ENCODE measurements at regions not wholly inside any gene's neighbourhood (a gene's known extent, or its start where the extent isn't known, plus 50 kb on each side); places are given as distances from the start of the nearest gene placed in this dataset.
"Not testable (repeated sequence)": the region's sequence is repeated elsewhere in the genome, so short reads cannot be mapped to it uniquely, and the experiment has no call there.

- no peak overlapping the region for H3K27ac ChIP-seq (ENCODE audit: low read depth, low read length)
- peaks cover 4% of the 10 kb centered on the region for H3K4me1 ChIP-seq (ENCODE audit: control insufficient read depth, insufficient read depth, low read length)
- H3K27me3 ChIP-seq (ENCODE audit: control insufficient read depth, insufficient read depth, low read length) = peaks cover 3% of the 10 kb centered on the region
- no peaks in the 10 kb centered on the region for H3K36me3 ChIP-seq (ENCODE audit: control insufficient read depth, insufficient read depth, low read length)
- no peak overlapping the region for H3K9ac ChIP-seq (ENCODE audit: low read length)
- no peak overlapping the region for H3K4me3 ChIP-seq (ENCODE audit: low read length)
These were observed 92.3 kb upstream of the FGF3 start for GRCh38 chr11:69911310-69912160.

GRCh38 chr11:69912161-69912910, 93.1 kb upstream of the FGF3 start:
- Histone ChIP-seq H3K4me1 (ENCODE audit: control insufficient read depth, insufficient read depth, low read length) (peaks cover 4% of the 10 kb centered on the region), H3K27ac (ENCODE audit: low read depth, low read length) (no peak overlapping the region), H3K9ac (ENCODE audit: low read length) (no peak overlapping the region), H3K36me3 (ENCODE audit: control insufficient read depth, insufficient read depth, low read length) (no peaks in the 10 kb centered on the region), H3K4me3 (ENCODE audit: low read length) (no peak overlapping the region), H3K27me3 (ENCODE audit: control insufficient read depth, insufficient read depth, low read length) (peaks cover 3% of the 10 kb centered on the region)

- peaks cover 4% of the 10 kb centered on the region for H3K4me1 ChIP-seq (ENCODE audit: control insufficient read depth, insufficient read depth, low read length)
- H3K9ac ChIP-seq (ENCODE audit: low read length) = no peak overlapping the region
- no peaks in the 10 kb centered on the region for H3K36me3 ChIP-seq (ENCODE audit: control insufficient read depth, insufficient read depth, low read length)
- peaks cover 3% of the 10 kb centered on the region for H3K27me3 ChIP-seq (ENCODE audit: control insufficient read depth, insufficient read depth, low read length)
- no peak overlapping the region for H3K4me3 ChIP-seq (ENCODE audit: low read length)
- no peak overlapping the region for H3K27ac ChIP-seq (ENCODE audit: low read depth, low read length)
These were observed 93.8 kb upstream of the FGF3 start for GRCh38 chr11:69912911-69913451.

- no peak overlapping the region for H3K9ac ChIP-seq (ENCODE audit: low read length)
- no peaks in the 10 kb centered on the region for H3K36me3 ChIP-seq (ENCODE audit: control insufficient read depth, insufficient read depth, low read length)
- no peak overlapping the region for H3K27ac ChIP-seq (ENCODE audit: low read depth, low read length)
- no peak overlapping the region for H3K4me3 ChIP-seq (ENCODE audit: low read length)
- H3K27me3 ChIP-seq (ENCODE audit: control insufficient read depth, insufficient read depth, low read length) = peaks cover 9% of the 10 kb centered on the region
- peaks cover 4% of the 10 kb centered on the region for H3K4me1 ChIP-seq (ENCODE audit: control insufficient read depth, insufficient read depth, low read length)
These were observed 94.5 kb upstream of the FGF3 start for GRCh38 chr11:69913591-69914285.

GRCh38 chr11:69914286-69915150, 95.3 kb upstream of the FGF3 start:
- peaks cover 9% of the 10 kb centered on the region for H3K27me3 ChIP-seq (ENCODE audit: control insufficient read depth, insufficient read depth, low read length)

GRCh38 chr11:69915151-69915500, 95.9 kb upstream of the FGF3 start:
- Histone ChIP-seq H3K4me1 (ENCODE audit: control insufficient read depth, insufficient read depth, low read length) (peaks cover 4% of the 10 kb centered on the region), H3K4me3 (ENCODE audit: low read length) (no peak overlapping the region), H3K9ac (ENCODE audit: low read length) (no peak overlapping the region), H3K27me3 (ENCODE audit: control insufficient read depth, insufficient read depth, low read length) (peaks cover 9% of the 10 kb centered on the region), H3K36me3 (ENCODE audit: control insufficient read depth, insufficient read depth, low read length) (no peaks in the 10 kb centered on the region), H3K27ac (ENCODE audit: low read depth, low read length) (no peak overlapping the region)

More at GRCh38 chr11:69914286-69915150, 95.3 kb upstream of the FGF3 start:
- Histone ChIP-seq H3K27ac (ENCODE audit: low read depth, low read length) (no peak overlapping the region), H3K9ac (ENCODE audit: low read length) (no peak overlapping the region), H3K4me3 (ENCODE audit: low read length) (no peak overlapping the region), H3K4me1 (ENCODE audit: control insufficient read depth, insufficient read depth, low read length) (peaks cover 4% of the 10 kb centered on the region), H3K36me3 (ENCODE audit: control insufficient read depth, insufficient read depth, low read length) (no peaks in the 10 kb centered on the region)

GRCh38 chr11:69915501-69916250, 96.5 kb upstream of the FGF3 start:
- H3K4me3 ChIP-seq (ENCODE audit: low read length) = peak overlapping the region; percentile 49
- no peak overlapping the region for H3K9ac ChIP-seq (ENCODE audit: low read length)
- peak overlapping the region; percentile 40 for H3K27ac ChIP-seq (ENCODE audit: low read depth, low read length)
- peaks cover 9% of the 10 kb centered on the region for H3K27me3 ChIP-seq (ENCODE audit: control insufficient read depth, insufficient read depth, low read length)
- H3K4me1 ChIP-seq (ENCODE audit: control insufficient read depth, insufficient read depth, low read length) = peaks cover 4% of the 10 kb centered on the region
- no peaks in the 10 kb centered on the region for H3K36me3 ChIP-seq (ENCODE audit: control insufficient read depth, insufficient read depth, low read length)

GRCh38 chr11:69916251-69916649, 97.0 kb upstream of the FGF3 start:
- H3K4me3 ChIP-seq (ENCODE audit: low read length); H3K9ac ChIP-seq (ENCODE audit: low read length); H3K27me3 ChIP-seq (ENCODE audit: control insufficient read depth, insufficient read depth, low read length); H3K36me3 ChIP-seq (ENCODE audit: control insufficient read depth, insufficient read depth, low read length); H3K4me1 ChIP-seq (ENCODE audit: control insufficient read depth, insufficient read depth, low read length); H3K27ac ChIP-seq (ENCODE audit: low read depth, low read length): not testable (repeated sequence)

- H3K27me3 ChIP-seq (ENCODE audit: control insufficient read depth, insufficient read depth, low read length) = peaks cover 9% of the 10 kb centered on the region
- H3K36me3 ChIP-seq (ENCODE audit: control insufficient read depth, insufficient read depth, low read length) = no peaks in the 10 kb centered on the region
- H3K4me3 ChIP-seq (ENCODE audit: low read length) = no peak overlapping the region
- H3K9ac ChIP-seq (ENCODE audit: low read length) = no peak overlapping the region
- peaks cover 4% of the 10 kb centered on the region for H3K4me1 ChIP-seq (ENCODE audit: control insufficient read depth, insufficient read depth, low read length)
- H3K27ac ChIP-seq (ENCODE audit: low read depth, low read length) = no peak overlapping the region
These were observed 97.7 kb upstream of the FGF3 start for GRCh38 chr11:69916806-69917387.

- no peak overlapping the region for H3K9ac ChIP-seq (ENCODE audit: low read length)
- H3K4me3 ChIP-seq (ENCODE audit: low read length) = no peak overlapping the region
- H3K27ac ChIP-seq (ENCODE audit: low read depth, low read length) = no peak overlapping the region
- H3K27me3 ChIP-seq (ENCODE audit: control insufficient read depth, insufficient read depth, low read length) = peaks cover 9% of the 10 kb centered on the region
- H3K4me1 ChIP-seq (ENCODE audit: control insufficient read depth, insufficient read depth, low read length) = peaks cover 4% of the 10 kb centered on the region
- no peaks in the 10 kb centered on the region for H3K36me3 ChIP-seq (ENCODE audit: control insufficient read depth, insufficient read depth, low read length)
These were observed 98.3 kb upstream of the FGF3 start for GRCh38 chr11:69917529-69917928.

Measured in rectal smooth muscle tissue (tissue), 1 donor.